GM12892 (cell line): ENCODE measurements at regions not wholly inside any gene's neighbourhood (a gene's known extent, or its start where the extent isn't known, plus 50 kb on each side); places are given as distances from the start of the nearest gene placed in this dataset.

Source experiments
- POLR2A ChIP-seq: IDR thresholded peaks from 2 replicates; pipeline ENCODE4 v1.6.1; 2011; ENCODE audit warnings: low read depth, low read length, control low read depth
- POLR2AphosphoS5 ChIP-seq: IDR thresholded peaks from 2 replicates; pipeline ENCODE4 v1.6.1; 2011; ENCODE audit warnings: low read depth, low read length, control low read depth
- TAF1 ChIP-seq: IDR thresholded peaks from 2 replicates; pipeline ENCODE4 v1.6.1; 2011; ENCODE audit warnings: low read depth, mild to moderate bottlenecking, control low read depth, low read length, borderline replicate concordance

- TF ChIP-seq POLR2A (no peak), POLR2AphosphoS5 (no peak), TAF1 (no peak)
Observed at GRCh38 chrX:43375136-43375535, 281.0 kb upstream of the MAOA start.
